Neural cell (in vitro differentiated cells): ENCODE measurements at regions not wholly inside any gene's neighbourhood (a gene's known extent, or its start where the extent isn't known, plus 50 kb on each side); places are given as distances from the start of the nearest gene placed in this dataset.

Source experiments
- H2AFZ ChIP-seq: fragments of 200-600, 300-800 bp; sonication (generic), shearing (Covaris generic); 2 replicates; pipeline ENCODE4 v1.6.0; 2014; ENCODE audit warnings: low read depth, mild to moderate bottlenecking, antibody characterized with exemption, low read length, moderate library complexity
- H3F3A ChIP-seq: fragments of 200-600 bp; shearing (Covaris generic); 2 replicates; pipeline ENCODE4 v1.6.1; 2016; ENCODE audit warnings: mild to moderate bottlenecking, moderate library complexity, mixed read lengths, antibody characterized with exemption, low read length; ENCODE audit not compliant: insufficient read depth, poor library complexity, severe bottlenecking
- H3K27ac ChIP-seq: fragments of 200-600, 300-800 bp; sonication (generic), shearing (Covaris generic); 2 replicates; pipeline ENCODE4 v1.5.1; 2014; ENCODE audit warnings: mild to moderate bottlenecking, low read length, moderate library complexity
- H3K27me3 ChIP-seq: fragments of 300-800, 200-600 bp; sonication (generic), shearing (Covaris generic); 2 replicates; pipeline ENCODE4 v1.6.0; 2014; ENCODE audit warnings: mild to moderate bottlenecking, low read depth, low read length, moderate library complexity; ENCODE audit not compliant: insufficient read depth
- H3K36me3 ChIP-seq: fragments of 300-800, 200-600 bp; sonication (generic), shearing (Covaris generic); 2 replicates; pipeline ENCODE4 v1.5.1; 2014; ENCODE audit warnings: mild to moderate bottlenecking, antibody characterized with exemption, low read length, moderate library complexity; ENCODE audit not compliant: insufficient read depth
- H3K4me2 ChIP-seq: fragments of 300-800, 200-600 bp; sonication (generic), shearing (Covaris generic); 2 replicates; pipeline ENCODE4 v1.6.0; 2014; ENCODE audit warnings: mild to moderate bottlenecking, low read length
- H3K4me3 ChIP-seq: fragments of 300-800, 200-600 bp; sonication (generic), shearing (Covaris generic); 2 replicates; pipeline ENCODE4 v1.5.1; 2014; ENCODE audit warnings: mild to moderate bottlenecking, low read length, moderate library complexity
- H3K79me2 ChIP-seq: fragments of 200-600 bp; shearing (Covaris generic); replicated peaks from 2 replicates; pipeline ENCODE4 v1.6.0; 2014; ENCODE audit warnings: mild to moderate bottlenecking, low read length, moderate library complexity; ENCODE audit not compliant: insufficient read depth
- H3K9ac ChIP-seq: fragments of 300-800, 200-600 bp; sonication (generic), shearing (Covaris generic); 2 replicates; pipeline ENCODE4 v1.6.1; 2016; ENCODE audit warnings: mild to moderate bottlenecking, low read length, mixed read lengths
- H3K9me2 ChIP-seq: fragments of 200-600 bp; shearing (Covaris generic); 2 replicates; pipeline ENCODE4 v1.6.1; 2016; ENCODE audit warnings: mild to moderate bottlenecking, low read length, mixed read lengths; ENCODE audit not compliant: insufficient read depth
- H3K9me3 ChIP-seq: fragments of 200-600, 300-800 bp; sonication (generic), shearing (Covaris generic); 2 replicates; pipeline ENCODE4 v1.6.1; 2016; ENCODE audit warnings: mild to moderate bottlenecking, mixed run types, low read length, moderate library complexity, mixed read lengths
- H4K20me1 ChIP-seq: fragments of 200-600 bp; shearing (Covaris generic); 2 replicates; pipeline ENCODE4 v1.6.1; 2016; ENCODE audit warnings: mild to moderate bottlenecking, mixed run types; ENCODE audit not compliant: insufficient read depth
- CTCF ChIP-seq: fragments of 450-650 bp; IDR thresholded peaks from 2 replicates; pipeline ENCODE4 v1.5.1; 2014; ENCODE audit warnings: antibody characterized with exemption, mild to moderate bottlenecking, moderate library complexity; ENCODE audit not compliant: poor library complexity, severe bottlenecking
- EP300 ChIP-seq: fragments of 450-650 bp; conservative IDR thresholded peaks from 2 replicates; pipeline ENCODE4 v1.6.1; 2014; ENCODE audit warnings: antibody characterized with exemption, mild to moderate bottlenecking, moderate library complexity; ENCODE audit not compliant: poor library complexity, severe bottlenecking
- EZH2 ChIP-seq: fragments of 200-600, 300-800 bp; shearing (Covaris generic), sonication (generic); IDR thresholded peaks from 2 replicates; pipeline ENCODE4 v1.6.1; 2014; ENCODE audit warnings: antibody characterized with exemption, low read length, borderline replicate concordance, mild to moderate bottlenecking; ENCODE audit not compliant: insufficient read depth, poor library complexity, severe bottlenecking
- MXI1 ChIP-seq: fragments of 450-650 bp; conservative IDR thresholded peaks from 2 replicates; pipeline ENCODE4 v1.6.1; 2014; ENCODE audit warnings: antibody characterized with exemption, mild to moderate bottlenecking; ENCODE audit not compliant: poor library complexity, severe bottlenecking
- POLR2AphosphoS5 ChIP-seq: IDR thresholded peaks from 2 replicates; pipeline ENCODE4 v1.6.1; 2012
- RAD21 ChIP-seq: fragments of 450-650 bp; conservative IDR thresholded peaks from 2 replicates; pipeline ENCODE4 v1.6.1; 2014; ENCODE audit warnings: antibody characterized with exemption, mild to moderate bottlenecking, moderate library complexity
- REST ChIP-seq: IDR thresholded peaks from 2 replicates; pipeline ENCODE4 v1.6.1; 2012; ENCODE audit warnings: borderline replicate concordance
- SMC3 ChIP-seq: fragments of 450-650 bp; conservative IDR thresholded peaks from 2 replicates; pipeline ENCODE4 v1.6.1; 2014; ENCODE audit warnings: antibody characterized with exemption, mild to moderate bottlenecking, moderate library complexity; ENCODE audit not compliant: poor library complexity
- TAF1 ChIP-seq: IDR thresholded peaks from 2 replicates; pipeline ENCODE4 v1.6.1; 2012; ENCODE audit warnings: low read depth

- Histone ChIP-seq H3K9me3 (no peaks in the 10 kb centered on the region), H3K79me2 (no peaks in the 10 kb centered on the region), H3K4me2 (no peak overlapping the region), H3K36me3 (no peaks in the 10 kb centered on the region), H4K20me1 (no peaks in the 10 kb centered on the region), H3K4me3 (no peak overlapping the region), H3K27me3 (no peaks in the 10 kb centered on the region), H3K9me2 (no peaks in the 10 kb centered on the region), H3F3A (no peaks in the 10 kb centered on the region), H3K27ac (no peak overlapping the region), H3K9ac (no peak overlapping the region), H2AFZ (no peak overlapping the region)
- TF ChIP-seq POLR2AphosphoS5 (no peak), RAD21 (no peak), EZH2 (no peak), REST (no peak), MXI1 (no peak), SMC3 (no peak), CTCF (no peak), TAF1 (no peak), EP300 (no peak)
Observed at GRCh38 chr18:68114989-68115388, 598.5 kb upstream of the DSEL start.

- no peak overlapping the region for H3K27ac ChIP-seq
- H3K79me2 ChIP-seq, result no peaks in the 10 kb centered on the region
- H3K27me3 ChIP-seq, result no peaks in the 10 kb centered on the region
- no peak overlapping the region for H3K9ac ChIP-seq
- H2AFZ ChIP-seq, result no peak overlapping the region
- no peak for TF ChIP-seq EP300
- TF ChIP-seq SMC3, result no peak
- TF ChIP-seq TAF1, result no peak
- H3K36me3 ChIP-seq, result no peaks in the 10 kb centered on the region
- H3K9me3 ChIP-seq, result no peaks in the 10 kb centered on the region
- no peak overlapping the region for H3K4me2 ChIP-seq
- H4K20me1 ChIP-seq, result no peaks in the 10 kb centered on the region
- no peak overlapping the region for H3K4me3 ChIP-seq
- H3F3A ChIP-seq, result no peaks in the 10 kb centered on the region
- no peaks in the 10 kb centered on the region for H3K9me2 ChIP-seq
Observed at GRCh38 chr18:68104036-68104435, 587.5 kb upstream of the DSEL start.

- Histone ChIP-seq H3K9me3 (no peaks in the 10 kb centered on the region), H3K36me3 (no peaks in the 10 kb centered on the region), H3K27me3 (no peaks in the 10 kb centered on the region), H2AFZ (no peak overlapping the region), H4K20me1 (no peaks in the 10 kb centered on the region), H3F3A (no peaks in the 10 kb centered on the region), H3K9me2 (no peaks in the 10 kb centered on the region), H3K4me3 (no peak overlapping the region), H3K4me2 (no peak overlapping the region), H3K27ac (no peak overlapping the region), H3K79me2 (no peaks in the 10 kb centered on the region), H3K9ac (no peak overlapping the region)
- TF ChIP-seq SMC3 (no peak), POLR2AphosphoS5 (no peak), CTCF (no peak), RAD21 (no peak), REST (no peak), EZH2 (no peak), TAF1 (no peak), MXI1 (no peak), EP300 (no peak)
Observed at GRCh38 chr18:68103561-68103960, 587.0 kb upstream of the DSEL start.
